ENCODE measurements at regions not wholly inside any gene's neighbourhood (a gene's known extent, or its start where the extent isn't known, plus 50 kb on each side); places are given as distances from the start of the nearest gene placed in this dataset.

DNA sequence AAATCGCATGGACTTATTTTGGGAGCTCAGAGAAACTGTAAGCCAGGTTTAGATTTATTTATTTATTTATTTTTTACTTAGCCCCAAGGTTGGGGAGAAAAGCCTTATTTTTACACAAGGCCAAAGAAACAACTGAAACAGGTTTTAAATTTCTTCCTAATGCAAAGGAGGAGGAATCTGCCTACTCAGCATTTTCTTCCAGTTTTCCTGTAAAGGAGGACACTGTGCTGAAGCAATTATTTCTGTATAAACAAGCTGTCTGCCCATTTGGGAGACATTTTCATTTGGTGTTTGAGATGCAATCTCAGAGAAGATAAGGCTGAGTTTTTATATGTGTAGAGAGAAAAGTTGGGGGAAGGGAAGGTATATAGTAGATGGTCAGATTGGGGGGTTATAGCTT, 125.0 kb downstream of the ETAA1 start:
- no peak for DNase-seq

DNA sequence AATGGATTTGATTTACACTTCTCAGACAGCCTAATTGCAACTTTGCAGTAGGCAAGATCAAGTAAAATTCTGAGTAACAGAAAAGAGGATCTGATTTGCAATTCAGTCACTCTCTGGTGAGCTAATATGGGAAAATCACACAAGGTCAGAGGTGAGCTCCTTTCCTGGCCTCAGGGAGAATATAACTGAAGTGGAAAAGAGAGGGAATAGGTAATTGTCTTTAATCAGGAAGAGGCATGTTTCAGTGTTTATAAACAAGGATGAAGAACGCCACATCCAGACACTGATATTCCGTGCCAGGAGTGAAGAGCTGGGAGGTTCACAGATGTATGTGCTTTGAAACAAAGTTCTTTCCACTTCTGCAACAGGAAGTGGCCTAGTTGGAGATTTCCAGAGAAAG, 127.1 kb downstream of the ETAA1 start:
- DNase-seq = no peak

- DNase-seq = no peak
Observed at GRCh38 chr2:67524777-67525176, 127.6 kb downstream of the ETAA1 start.

DNA sequence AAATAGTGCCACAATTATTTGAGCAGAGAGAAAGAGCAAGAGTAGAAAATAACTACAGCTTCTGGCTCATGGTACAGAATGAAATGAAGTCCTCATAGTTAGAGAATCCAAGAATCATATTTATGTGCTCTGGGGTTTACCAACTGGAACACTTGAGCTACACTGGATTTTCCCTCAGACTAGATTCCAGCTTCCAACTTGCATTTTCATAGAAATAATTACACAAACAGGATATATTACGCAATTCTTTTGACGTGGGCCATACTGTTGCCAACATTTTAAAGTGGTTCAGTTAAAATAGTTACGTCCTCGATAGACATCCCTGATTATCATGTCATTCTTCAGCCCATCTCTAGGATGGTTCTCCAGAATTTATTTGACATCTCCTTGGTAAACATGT, 129.2 kb downstream of the ETAA1 start:
- DNase-seq = no peak

GRCh38 chr2:67528320-67528719, 131.2 kb downstream of the ETAA1 start:
- DNase-seq = no peak

DNA sequence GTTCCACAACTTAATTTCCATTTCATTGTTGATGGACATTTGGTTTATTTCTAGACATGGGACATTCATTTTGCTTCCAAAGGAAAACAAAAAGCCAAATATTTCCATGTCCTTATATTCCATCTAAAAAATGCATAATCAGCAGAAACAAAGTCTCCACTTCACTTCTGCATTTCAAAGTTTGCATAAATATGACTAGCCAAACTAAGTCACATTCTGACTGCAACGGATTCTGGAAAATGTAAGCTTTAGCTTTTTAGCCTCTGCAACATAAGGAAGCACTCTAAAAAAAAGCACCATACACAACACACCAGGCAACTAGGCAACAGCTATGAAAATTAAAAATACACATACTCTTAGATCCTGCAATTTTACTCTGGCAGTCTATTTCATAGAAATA, 135.3 kb downstream of the ETAA1 start:
- no peak for DNase-seq

GRCh38 chr2:67534745-67535144, 137.6 kb downstream of the ETAA1 start:
- no peak for DNase-seq

DNA sequence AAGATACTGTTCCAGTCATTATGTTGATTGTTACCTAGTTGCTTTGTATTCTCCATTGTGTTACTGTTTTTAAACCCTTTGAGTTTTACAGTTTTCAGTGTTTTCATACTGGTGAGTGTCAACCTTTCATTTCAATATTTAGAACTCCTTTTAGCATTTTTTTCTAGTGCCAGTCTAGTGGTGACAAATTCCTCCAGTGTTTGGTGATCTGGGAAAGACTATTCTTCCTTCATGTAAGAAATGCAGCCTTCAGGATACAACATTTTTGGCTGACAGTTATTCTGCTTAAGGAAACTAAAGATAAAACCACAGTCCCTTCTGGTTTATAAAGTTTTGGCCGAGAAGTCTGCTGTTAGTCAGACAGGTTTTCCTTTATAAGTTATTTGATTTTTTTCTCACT, 143.8 kb downstream of the ETAA1 start:
- no peak for DNase-seq

GRCh38 chr2:67544286-67544685, 147.2 kb downstream of the ETAA1 start:
- DNase-seq = no peak

GRCh38 chr2:67548317-67549201, 151.4 kb downstream of the ETAA1 start:
- DNase-seq = no peak

DNA sequence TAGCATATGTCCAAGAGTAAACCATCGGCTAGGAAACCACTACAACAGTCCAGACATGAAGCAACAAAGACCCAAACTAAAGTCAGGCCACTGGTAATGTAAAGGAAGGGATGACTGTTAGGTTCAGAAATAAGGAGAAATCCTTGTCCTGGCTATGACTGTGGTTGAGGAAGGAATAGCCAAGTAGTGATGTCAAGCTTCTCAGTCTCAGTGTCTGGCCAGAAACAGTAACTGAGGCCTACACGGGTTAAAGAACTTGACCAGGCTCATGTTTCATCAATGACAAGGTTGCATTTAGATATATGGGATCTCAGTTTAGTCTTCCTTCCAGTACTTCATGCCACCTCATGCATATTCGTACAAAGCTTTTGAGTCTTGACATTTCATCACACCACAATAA, 162.0 kb downstream of the ETAA1 start:
- DNase-seq = no peak

DNA sequence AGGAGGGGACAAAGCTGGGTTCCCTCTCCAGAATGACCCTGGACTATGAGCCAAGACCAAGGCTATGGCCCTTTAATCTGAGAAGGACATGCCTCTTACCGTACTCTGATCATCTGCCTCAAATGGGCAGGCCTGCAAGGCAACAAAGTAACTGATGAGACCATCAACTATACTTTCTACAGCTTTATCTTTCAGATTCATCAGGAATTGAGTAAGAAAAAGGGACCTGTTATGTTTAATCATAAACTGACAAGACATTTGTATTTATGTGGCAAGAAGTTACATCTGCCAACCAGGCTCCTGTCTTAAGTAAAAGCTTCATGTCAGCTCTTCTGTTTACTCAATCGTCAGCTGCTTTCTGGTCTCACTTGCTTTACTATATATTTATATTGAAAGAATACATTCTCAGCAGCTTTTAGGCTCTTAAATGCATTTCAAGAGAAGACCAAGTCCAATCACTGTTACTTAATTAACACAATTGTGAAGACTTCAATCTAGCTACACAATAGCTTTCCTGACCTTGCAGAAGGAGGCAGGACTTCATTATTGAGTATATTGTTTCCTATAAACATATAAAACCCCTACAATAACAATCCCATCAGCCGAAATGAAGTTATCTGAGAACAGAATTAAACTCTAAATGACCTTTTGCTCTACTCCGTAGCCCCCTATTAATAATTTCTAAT, 163.8 kb downstream of the ETAA1 start:
- DNase-seq = peak; percentile 21

DNA sequence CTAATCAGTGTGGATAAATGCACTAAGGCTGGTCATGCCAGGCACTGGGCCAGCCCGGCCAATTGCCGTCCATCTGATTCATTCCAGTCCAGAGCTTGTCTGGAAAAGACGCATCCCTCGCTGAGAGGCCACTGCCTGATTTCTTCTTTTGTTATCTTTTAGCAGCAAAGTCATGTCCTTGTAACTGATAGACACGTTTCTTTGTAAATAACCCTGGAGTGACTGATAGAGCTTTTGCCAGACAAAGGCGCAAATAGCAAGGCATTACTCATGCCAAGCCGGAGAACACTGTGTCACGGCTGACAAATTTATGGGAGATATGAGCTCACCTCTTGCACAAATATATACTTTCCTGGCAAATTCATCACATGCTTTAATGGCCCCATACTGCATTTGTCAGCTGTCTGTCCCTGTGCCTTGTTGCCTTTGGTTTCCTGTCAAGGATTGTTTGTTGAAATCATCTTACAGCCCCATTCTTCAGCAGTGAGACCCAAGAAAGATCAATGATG, 164.4 kb downstream of the ETAA1 start:
- DNase-seq = peak; percentile 90

DNA sequence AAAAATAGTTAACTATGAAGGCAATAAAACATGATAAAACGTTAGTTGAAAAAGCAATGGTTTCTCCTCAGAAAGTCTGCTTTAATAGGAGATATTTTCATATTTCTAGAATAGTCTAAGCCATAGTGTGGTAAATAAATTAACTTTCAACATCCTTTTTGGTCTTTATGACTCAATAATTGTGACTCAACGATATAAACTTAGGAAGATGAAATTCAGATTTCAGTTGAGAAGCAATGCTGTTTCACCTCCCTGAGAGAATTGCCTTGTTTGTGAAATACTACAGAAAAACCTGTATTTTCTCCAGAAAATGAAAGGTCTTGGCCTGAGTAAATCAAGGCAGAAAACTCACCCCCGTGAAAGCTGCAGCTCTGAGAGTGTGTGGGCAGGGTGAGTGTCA, 166.9 kb downstream of the ETAA1 start:
- no peak for DNase-seq

DNA sequence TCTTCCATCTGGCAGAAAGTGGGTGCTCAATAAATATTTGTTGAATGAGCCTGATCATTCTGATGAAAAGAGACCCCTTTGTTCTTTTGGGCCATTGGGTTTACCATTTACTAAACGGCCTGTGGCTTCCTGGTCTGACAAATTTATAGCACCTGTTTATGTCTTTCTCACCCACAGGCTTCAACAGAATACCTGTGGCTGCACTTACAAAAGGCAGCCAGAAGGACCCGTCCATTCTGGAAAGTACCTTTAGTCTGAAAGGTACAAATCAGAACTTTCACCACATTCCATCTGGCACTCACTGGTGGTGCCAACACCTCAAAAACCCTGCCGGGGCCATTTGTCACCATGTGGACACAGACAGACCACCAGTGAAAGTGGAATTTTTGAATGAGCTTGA, 167.5 kb downstream of the ETAA1 start:
- DNase-seq = no peak

- DNase-seq = no peak
Observed at GRCh38 chr2:67565262-67565661, 168.1 kb downstream of the ETAA1 start.

DNA sequence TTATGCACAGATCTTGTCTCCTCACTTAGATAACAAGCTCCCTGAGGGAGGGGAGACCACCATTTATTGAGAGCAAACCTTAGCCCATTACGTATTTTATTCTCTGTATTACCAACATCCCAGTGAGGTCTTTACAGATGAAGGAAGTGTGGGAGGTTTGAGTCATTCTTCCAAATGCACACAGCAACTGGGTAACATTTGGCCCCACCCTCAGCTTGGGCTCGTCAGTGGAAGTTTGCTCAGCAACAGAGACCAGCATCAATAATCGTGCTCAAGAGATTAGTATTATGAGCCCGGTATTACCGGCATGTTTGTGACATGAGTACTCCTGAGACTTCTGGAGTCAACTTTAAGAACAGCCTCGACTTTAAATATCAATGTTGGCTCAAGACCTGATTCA, 168.6 kb downstream of the ETAA1 start:
- DNase-seq = peak; percentile 18

GRCh38 chr2:67566285-67566684, 169.2 kb downstream of the ETAA1 start:
- DNase-seq = no peak

- DNase-seq = peak; percentile 16
Observed at GRCh38 chr2:67566958-67567635, 170.0 kb downstream of the ETAA1 start.

DNA sequence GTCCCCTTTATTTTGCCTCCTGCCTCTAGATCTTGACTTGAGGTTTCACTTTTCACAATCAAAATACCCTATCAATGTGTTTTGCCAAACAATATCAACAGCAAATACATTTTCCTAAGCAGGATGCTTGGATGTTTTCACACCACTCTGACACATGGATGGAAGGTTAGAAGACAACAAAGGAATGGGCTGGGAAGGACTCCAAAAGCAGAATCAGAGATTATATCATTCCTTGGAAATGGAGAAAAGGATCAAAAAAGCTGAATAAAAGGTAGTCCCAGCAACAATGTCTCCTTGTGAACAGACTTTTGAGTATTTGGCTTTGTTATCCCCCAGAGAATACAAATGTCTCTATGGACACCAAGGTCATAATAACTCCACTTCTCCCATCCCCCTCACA, 170.8 kb downstream of the ETAA1 start:
- no peak for DNase-seq

GRCh38 chr2:67570611-67571010, 173.5 kb downstream of the ETAA1 start:
- DNase-seq = no peak

GRCh38 chr2:67571785-67572718, 174.9 kb downstream of the ETAA1 start:
- peak; percentile 98 for DNase-seq
